Activated T-cell treated with anti-CD3 and anti-CD28 coated beads for 4 hours (primary cell): ENCODE measurements at regions not wholly inside any gene's neighbourhood (a gene's known extent, or its start where the extent isn't known, plus 50 kb on each side); places are given as distances from the start of the nearest gene placed in this dataset.
"Not testable (repeated sequence)": the region's sequence is repeated elsewhere in the genome, so short reads cannot be mapped to it uniquely, and the experiment has no call there.

ENCODE experiments used
- DNase-seq: peaks from one replicate; pipeline ENCODE4 v3.0.0-alpha.2; 2020

DNA sequence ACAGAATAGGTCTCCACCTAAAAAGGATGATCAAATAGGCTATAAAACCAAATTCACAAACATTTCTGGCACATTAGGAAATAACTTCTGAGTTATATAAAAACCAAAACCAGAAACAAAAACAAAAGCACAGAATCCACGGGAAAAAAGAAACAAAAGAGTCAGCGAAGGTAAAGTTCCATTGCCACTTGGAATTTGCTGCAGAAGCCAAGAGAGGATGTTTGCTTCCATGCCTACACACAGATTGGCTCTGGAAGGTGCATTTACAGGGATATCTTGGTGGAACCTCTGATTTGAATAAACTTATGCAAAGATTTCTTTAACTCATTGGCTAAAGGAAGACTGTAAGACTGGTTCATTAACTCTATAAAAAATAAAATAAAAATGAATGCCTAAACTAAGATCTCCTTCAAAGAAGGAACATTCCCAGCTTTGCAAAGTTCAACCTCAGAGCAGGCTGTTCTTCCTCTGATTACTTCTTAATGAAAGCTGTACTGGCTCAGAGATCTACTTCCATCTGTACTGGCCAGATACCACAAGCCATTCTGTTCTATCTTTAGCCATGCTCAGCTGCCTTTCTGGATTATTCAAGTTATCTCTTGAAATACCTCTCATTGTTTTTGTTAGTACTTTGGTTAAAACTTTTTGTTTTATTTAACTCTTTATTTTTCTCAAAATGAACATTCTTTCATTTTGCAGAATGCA lies 537.5 kb upstream of the CCDC54 start:
- no peak for DNase-seq

DNA sequence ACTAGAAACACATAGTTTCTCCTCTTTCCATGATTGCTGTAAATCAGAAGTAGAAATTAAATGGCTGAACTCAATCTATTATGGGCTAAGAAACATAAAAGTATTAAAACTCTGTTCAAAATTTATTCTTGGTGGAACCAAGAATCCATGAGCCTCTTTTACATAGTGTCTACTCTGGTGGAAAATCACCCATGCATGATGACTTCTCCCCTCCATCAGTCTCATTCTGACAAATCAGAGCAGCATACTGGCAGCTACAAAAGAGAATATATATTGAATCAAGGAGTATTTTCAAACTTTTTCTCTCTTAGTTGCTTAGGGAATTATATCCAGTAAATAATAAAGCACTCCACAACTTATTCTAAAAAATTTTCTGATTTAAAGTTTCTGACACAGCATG lies 536.9 kb upstream of the CCDC54 start:
- DNase-seq, result no peak

DNA sequence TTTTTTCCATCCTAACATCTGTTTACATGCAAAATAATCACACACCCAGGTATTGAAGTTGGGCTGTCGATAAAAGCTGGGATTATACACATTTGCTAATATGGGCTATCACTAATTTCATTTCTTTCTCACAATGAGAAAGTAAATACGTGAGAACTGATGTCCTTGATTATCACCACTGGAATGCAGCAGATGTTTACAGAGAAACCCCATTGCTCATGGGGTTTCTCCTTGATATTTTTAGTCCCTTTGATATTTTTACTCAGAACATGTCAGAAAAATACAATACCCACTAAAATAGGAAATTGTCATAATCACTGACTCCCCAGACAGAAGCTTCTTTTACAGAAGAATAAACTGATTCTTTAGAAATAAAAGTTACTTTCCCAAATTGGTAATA lies 535.1 kb upstream of the CCDC54 start:
- DNase-seq, result no peak

DNA sequence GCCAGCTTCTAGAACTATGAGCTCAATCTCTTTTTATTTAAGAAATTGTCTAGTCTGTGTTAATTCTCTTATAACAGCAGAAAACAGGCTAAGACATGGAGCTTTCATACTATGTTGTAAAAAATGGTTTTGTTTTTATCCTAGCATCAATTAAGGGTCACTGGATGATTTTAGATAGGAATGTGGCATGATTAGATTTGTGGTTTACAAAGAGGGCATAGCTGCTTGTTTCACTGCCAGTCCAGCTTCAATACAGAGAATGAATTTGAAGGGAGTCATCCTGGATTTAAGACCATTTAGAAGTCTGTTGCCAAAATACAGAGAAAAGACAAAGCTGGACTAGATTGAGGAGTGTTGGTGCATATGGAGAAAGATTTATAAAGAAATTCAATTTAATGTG lies 532.6 kb upstream of the CCDC54 start:
- no peak for DNase-seq

DNA sequence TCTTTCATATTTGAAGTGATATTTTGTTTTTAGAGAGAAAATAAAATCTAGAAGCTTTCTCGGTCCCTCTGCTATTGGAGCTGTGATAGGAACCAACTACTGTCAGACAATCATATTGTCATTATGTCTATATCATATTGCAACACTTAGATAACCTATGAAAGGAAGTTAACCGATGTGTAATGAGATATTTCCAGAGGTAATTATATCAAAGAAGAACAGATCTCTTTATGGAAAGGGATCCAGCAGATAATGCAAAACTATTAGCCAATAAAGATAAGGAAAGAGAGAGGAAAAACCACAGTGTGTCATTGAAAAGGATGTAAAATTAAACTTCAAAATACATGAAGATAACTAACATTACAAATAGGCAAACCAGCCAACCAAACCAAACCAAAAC lies 529.1 kb upstream of the CCDC54 start:
- no peak for DNase-seq

DNA sequence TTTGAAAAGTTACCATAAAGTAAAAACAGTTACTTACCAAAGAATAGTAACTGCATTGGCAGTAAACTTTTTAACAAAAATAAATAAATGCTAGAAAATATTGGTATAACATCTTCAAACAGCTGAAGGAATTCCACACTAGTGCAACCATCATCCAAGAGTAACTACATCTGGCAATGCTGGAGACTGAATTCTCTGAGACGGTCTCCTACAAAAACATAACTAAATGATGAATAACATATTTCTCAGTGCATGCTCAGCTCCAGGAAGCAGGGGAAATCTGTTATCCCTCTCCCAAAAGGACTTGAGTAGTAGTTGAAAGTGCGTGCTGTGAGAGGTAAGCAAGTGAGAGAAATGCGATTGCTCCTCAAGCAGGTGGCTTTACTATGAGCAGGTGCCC lies 526.8 kb upstream of the CCDC54 start:
- no peak for DNase-seq

DNA sequence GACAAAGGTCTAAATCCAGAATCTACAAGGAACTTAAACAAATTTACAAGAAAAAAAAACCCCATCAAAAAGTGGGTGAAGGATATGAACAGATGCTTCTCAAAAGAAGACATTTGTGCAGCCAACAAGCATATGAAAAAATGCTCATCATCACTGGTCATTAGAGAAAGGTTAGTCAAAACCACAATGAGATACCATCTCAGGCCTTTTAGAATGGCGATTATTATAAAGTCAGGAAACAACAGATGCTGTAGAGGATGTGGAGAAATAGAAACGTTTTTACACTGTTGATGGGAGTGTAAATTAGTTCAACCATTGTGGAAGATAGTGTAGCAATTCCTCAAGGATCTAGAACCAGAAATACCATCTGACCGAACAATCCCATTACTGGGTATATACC lies 518.9 kb upstream of the CCDC54 start:
- not testable (repeated sequence) for DNase-seq

DNA sequence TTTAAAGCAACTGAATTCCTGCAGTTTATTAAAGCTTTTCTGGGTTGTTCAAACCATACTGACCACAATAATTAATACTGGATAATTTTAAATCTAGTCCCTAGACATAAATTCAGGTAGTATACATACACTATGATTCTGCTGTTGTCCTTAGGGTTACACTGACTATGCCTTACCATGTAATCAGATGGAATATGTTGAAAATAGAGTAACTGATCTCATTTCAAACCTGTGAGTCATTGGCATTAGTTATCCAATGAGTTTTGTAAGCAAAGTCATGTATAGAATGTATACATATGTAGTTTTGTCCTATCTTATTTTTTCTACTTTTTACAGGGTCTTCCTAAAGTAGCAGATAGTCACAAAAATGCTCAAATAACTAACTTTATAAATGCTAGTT lies 517.1 kb upstream of the CCDC54 start:
- DNase-seq, result no peak

DNA sequence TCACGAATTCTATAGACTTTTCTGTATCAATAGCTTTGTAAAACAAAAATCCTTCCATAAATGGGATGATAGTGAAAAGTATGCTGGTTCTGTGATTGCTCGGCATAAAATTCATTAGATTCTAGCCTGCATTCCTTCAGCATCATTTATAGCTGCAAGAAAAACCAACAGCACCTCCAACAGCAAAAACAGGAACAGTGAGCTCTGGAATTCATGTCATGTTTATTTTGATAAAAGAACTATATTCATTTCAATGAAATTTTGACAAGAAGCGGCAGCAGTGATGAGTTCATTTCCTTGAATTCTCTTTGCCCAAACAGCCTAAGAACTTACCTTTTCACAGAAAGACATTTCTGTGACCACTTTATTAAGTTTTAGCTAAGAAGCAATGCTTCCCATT lies 515.2 kb upstream of the CCDC54 start:
- DNase-seq, result no peak

DNA sequence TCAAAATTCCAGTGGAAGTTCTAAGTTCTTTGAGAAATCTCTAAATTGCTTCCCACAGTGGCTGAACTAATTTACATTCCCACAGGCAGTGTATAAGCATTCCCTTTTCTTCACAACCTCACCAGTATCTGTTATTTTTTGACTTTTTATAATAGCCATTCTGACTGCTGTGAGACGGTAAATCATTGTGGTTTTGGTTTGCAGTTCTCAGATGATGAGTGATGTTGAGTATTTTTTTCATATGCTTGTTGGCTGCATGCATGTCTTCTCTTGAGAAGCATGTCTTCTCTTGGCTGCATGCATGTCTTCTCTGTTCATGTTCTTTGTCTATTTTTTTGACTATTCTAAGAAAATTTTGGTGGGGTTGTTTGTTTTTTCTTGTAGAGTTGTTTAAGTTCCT lies 499.6 kb upstream of the CCDC54 start:
- DNase-seq, result no peak

DNA sequence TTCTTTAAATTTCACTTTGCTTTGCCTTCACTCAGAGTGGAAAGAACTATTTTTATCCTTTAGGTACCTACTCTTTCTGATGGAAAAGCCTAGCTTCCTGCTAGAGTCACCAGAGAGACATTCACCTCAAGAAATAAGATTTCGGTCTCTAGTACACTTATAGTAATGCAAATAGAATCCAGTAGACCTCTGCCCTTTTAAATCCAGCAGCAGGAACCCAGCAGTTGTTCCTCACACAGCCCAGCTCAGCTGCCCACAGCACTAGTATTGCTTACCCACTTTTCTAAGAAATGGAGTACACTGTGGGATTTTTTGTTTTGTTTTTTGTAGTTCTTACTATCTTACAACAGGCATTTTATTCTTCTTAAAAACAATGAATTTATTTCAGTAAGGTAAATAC lies 497.0 kb upstream of the CCDC54 start:
- DNase-seq, result no peak

DNA sequence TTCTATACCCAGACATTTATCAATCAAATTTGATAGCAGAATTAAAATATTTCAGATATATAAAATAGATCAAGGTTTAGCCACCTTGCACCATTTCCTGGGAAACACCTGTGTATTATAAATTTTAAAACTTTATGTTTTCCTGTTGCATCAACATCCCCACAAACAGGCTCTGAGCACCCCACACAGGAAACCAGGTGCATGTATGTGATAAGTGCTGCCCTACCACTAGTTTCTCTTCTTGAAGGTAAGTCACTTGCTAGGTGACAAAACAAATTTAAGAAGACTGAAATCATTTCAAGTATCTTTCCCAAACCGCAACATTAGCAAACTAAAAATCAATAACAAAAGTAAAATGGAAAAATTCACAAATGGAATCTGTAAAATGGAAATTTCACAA lies 496.1 kb upstream of the CCDC54 start:
- DNase-seq, result no peak

DNA sequence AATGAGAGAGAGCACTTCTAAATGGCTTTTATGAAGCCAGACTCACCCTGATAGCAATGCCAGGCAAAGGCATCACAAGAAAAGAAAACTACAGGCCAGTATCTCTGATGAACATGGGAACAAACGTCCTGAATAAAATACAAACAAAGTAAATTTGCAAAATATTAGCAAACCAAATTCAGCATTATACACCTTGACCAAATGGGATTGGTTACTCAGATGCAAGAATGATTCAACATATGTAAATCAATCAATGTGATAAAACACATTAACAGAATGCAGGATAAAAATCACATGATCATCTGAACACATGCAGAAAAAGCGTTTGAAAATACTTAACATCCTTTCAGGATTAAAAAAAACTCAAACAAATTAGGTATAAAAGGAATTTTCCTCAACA lies 494.9 kb upstream of the CCDC54 start:
- DNase-seq, result no peak

DNA sequence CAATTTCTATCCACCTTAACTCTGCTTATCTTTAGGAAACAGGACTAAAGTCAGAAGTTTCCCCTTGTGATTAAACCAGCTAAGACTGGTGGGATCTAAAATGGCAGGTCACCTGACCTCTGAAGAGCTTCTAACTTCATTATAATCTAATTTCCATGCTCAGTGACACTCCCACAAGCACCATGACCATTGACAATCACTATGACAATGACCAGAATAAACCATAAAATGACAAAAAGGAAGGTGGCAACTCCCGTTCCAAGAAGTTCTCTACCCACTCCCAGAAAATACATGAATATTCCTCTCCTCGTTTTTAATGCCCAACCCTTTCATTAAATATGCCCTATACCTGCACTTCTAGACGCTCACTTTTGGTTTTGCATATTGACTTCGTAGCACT lies 471.2 kb upstream of the CCDC54 start:
- no peak for DNase-seq

DNA sequence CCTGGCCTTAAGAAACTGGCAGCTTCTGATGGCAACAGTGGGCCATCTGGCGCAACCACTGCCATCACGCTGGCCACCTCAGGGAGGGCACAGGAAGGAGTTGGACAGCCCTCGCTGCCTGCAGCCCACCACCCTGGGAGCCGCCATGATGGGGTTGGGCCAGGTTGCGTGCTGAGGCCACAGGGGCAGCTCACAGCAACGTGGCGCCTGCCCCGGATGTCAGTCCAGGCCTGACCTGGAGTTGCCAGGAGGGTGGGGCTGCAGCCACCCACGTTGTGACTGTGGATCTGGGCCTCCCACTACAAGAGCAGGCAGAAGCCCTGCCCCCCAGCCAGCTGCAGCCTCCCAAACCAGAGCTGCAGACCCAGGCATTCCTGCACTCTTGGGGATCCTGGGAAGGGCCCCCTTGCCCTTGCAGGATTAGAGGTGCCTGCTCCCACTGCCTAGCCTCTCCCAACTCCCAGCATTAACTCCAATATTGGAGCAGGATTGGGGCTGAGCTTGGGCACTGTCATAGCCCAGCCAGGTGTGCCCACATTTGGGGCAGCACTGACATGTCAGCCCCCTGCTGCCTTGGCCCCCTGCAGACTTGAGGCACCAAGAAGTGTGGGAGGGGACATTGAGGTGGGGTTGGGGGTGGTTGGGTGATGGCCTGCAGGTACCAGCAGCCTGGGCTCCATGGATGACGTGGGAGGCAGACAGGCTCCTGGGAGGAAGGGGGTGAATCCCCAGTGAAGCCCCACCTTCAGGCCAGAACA lies 468.9 kb upstream of the CCDC54 start:
- no peak for DNase-seq

DNA sequence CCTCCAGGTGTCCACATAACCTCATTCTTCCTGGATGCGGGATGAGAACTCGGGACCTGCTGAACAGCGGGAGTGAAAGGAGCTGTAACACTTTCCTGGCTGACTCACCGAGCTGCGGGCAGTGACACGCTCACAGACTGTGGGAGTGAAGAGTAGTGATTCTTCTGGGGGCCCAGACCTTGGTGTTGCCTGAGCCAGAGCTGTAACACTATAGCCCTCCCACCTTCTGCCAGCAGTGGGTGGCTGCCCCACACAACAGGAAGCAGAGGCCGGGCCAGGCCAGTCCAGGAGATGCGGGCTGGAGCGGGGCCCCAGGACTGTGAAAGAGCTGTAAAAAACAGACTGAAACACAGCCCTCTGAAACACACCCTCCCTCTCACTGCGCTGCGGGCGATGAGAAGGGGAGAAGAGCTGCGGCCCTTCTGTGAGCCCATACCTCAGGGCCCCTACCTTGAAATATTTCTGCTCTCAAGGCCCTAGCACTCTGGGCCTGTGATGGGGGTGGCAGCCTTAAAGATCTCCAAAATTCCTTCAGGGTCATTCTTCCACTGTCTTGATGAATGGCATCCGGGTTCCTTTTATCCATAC lies 464.0 kb upstream of the CCDC54 start:
- DNase-seq, result no peak

DNA sequence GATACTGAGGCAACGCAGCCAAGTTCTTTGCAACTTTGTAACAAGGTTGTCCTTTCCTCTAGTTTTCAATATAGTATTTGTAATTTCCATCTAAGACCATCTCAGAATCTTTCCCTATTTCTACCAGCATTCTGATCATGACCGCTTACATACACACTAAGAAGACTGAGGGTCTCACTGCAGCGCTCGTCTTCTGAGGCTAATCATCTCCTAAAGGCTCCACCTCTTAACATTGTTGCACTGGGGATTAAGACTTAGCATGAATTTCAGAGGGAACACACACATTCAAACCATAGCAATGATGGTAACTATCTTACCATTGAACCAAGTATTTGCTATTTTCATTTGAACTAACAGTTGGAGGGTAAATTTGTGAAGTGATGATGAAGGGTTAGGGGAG lies 463.3 kb upstream of the CCDC54 start:
- no peak for DNase-seq

DNA sequence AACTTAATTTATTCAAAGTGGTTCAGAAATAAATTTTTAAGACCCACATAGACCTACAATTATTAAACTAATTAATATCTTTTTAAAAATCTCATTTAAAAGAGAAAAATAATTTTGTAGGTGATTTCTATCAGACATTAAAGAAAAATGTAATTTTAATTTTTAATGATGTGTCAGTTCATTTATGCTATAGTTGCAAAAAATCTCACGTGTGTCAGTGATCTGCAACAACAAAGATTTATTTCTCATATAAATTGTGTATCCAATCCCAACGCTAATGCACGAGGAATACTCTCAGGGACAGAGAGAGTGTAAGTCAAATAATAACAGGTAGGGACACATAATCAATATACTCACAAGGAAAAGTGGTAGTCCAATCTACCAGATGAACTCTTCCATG lies 456.6 kb upstream of the CCDC54 start:
- DNase-seq, result no peak

DNA sequence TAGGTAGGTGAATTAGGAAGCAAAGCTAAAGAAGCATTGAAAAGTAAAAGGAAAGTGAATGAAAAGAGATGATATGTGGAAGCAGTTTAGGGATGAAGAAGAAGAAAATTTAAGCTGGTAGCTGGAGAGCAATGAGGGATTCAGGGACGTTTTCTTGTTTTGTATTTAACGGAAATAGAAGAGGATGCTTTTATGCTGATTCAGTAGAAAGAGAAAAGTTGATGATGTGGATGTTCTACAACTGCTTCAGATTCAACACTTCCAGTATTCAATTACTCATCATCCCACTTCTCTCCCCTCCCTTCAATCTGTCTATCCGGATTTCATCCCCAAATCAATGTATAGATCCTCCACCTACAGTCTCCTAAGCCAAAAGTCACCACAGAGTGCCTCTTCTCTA lies 448.2 kb upstream of the CCDC54 start:
- no peak for DNase-seq

DNA sequence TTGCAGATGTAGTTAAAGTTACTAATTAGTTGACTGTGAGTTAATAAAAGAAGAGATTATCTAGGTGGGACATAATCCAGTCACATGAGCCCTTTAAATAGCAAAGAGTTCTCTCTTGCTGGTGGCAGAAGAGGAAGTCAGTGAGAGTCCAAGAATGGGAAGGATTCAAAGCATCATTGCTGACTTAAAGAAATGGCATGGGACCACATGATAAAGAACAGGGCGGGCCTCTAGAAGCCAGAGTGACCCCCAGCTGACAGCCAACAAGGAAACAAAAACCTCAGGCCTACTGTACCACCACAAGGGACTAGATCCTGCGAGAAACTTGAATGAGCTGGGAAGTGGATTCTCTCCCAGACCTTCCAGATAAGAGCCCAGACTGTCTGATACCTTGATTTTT lies 447.2 kb upstream of the CCDC54 start:
- no peak for DNase-seq

DNA sequence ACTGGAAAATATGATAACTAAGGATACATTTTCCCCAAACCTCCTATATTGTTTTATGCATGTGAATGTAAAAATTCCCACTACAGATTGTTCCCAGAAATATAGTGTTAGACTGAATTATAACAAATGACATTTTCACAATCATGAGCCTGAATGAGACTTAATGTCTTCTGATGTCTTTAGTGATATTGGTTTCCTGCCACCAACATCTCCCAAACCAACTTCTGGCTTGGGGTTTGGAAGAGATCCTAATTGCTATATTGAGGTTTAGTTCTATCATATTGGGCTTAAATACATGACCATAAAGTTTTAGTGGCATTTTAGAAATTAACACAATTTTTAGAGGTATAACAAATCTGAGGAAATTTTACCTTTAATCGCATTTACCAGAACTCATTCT lies 445.3 kb upstream of the CCDC54 start:
- DNase-seq, result no peak

DNA sequence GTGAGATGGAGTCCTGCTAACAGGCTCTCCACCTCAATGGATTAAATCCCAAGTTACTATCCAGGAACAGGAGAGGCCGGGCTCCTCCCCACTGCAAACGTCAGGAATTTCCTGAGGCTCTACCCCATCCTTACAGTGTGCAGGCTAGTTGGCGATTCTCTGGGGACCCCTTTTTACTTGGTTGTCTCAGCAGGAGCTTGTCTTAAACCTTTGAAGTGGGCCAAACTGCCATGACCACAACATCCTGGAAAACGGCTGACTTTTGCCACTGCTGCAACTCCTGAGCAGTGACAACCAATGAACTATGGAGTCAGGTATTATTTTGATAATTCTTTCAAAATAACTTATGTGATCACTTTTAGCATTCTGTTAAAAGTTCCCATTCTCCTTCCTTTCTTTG lies 440.9 kb upstream of the CCDC54 start:
- no peak for DNase-seq

DNA sequence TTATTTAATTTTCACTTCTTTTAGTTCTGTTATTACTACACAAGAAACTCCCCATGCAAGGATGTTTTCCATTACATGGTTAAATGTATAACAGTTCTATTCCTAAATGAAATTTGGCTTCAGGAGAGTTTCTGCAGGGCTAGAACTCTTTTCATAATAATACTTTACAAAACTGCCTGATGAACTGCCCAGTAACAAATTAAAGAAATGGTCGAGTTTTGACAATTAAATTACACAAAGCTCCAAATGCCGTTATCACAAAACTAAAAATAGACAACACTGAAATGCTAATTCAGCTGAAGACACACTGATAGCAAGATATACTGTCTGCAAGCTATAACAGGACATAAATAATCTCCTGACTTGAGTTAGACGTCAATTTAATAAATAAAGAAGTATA lies 435.2 kb upstream of the CCDC54 start:
- DNase-seq, result no peak

DNA sequence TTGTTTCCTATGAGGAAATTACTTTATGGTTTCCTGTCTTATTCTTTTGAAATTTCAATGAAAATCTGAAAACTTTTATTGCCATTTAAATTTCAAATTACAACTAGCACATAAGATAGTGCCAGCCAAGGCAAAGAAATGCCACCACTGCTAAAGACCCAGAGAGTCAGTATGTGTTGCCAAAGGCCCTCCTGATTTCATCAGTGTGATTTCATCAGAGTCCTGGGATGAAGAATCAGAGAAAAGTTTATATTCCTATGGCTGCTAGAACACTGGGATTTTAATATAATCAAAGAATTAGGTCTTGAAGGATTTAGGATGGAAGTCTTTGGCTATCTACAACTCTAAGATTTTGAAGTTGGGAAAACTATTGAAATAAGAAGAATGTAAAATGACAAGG lies 434.2 kb upstream of the CCDC54 start:
- DNase-seq, result no peak

DNA sequence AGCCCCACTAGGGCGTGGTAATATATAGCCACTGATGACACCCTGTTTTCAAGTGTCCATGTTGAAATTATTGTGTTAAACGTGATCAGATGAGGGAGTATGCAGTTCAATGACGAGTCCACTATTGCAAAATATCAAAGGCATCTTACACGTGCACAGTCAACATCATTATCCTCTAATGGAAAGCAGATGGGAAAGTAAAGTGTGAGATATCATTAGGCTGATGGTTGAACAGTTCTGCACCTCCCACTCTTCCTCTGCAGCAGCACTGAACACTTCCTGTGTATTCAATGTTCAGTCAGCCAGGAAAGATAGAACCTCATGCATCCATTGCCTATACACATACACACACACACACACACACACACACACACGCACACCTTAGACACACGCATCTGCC lies 431.8 kb upstream of the CCDC54 start:
- DNase-seq, result no peak
